Chondrocyte (in vitro differentiated cells): ENCODE measurements at regions not wholly inside any gene's neighbourhood (a gene's known extent, or its start where the extent isn't known, plus 50 kb on each side); places are given as distances from the start of the nearest gene placed in this dataset.
"Not testable (repeated sequence)": the region's sequence is repeated elsewhere in the genome, so short reads cannot be mapped to it uniquely, and the experiment has no call there.

Experiments
- DNase-seq: peaks from one replicate; pipeline ENCODE4 v3.0.0; 2021; ENCODE audit warnings: mixed read lengths, low spot score
- H3K27ac Mint-ChIP-seq: one replicate; pipeline ENCODE4 v1.8.0; 2021; ENCODE audit warnings: mild to moderate bottlenecking, moderate library complexity, mixed read lengths; ENCODE audit not compliant: unreplicated experiment
- H3K27me3 Mint-ChIP-seq: 2 replicates; pipeline ENCODE4 v1.8.0; 2021; ENCODE audit warnings: low read depth, mixed read lengths
- H3K36me3 Mint-ChIP-seq: 2 replicates; pipeline ENCODE4 v1.8.0; 2021; ENCODE audit warnings: low read depth, mixed read lengths
- H3K4me1 Mint-ChIP-seq: 2 replicates; pipeline ENCODE4 v1.8.0; 2021; ENCODE audit warnings: low read depth, mild to moderate bottlenecking, mixed read lengths
- H3K4me3 Mint-ChIP-seq: one replicate; pipeline ENCODE4 v1.8.0; 2021; ENCODE audit warnings: mild to moderate bottlenecking, moderate library complexity, mixed read lengths; ENCODE audit not compliant: unreplicated experiment
- H3K9me3 Mint-ChIP-seq: 2 replicates; pipeline ENCODE4 v1.8.0; 2021; ENCODE audit warnings: low read depth, mixed read lengths
- TF ChIP-seq, protein P1 (sequence below): fragments of 200-600 bp; sonication (generic); IDR thresholded peaks from 2 replicates; pipeline ENCODE4 v1.5.0; 2021; ENCODE audit warnings: antibody characterized with exemption, mild to moderate bottlenecking, moderate library complexity

DNA sequence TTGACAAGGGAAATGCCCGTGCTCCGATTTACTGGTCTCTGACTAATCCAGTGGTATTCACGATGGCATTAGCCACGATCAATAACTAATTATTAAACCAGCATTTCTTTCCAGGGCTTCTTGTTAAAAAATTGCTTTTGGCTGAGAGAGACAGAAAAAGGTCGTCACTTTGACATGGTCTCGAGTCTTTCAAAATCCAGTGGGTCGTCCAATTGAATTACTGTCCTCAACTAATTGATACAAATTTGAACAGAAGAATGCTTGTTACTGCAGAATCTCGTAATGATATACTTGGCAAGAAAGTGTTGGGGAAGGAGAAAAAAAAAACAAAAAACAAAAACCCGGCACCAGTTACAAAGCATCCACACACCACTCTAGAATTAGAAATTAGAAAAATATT lies 318.4 kb downstream of the NR2F2 start:
- Mint-ChIP-seq H3K27me3 (peaks cover 1% of the 10 kb centered on the region), H3K4me1 (no peaks in the 10 kb centered on the region), H3K27ac (no peak overlapping the region), H3K36me3 (no peaks in the 10 kb centered on the region), H3K4me3 (no peak overlapping the region), H3K9me3 (no peaks in the 10 kb centered on the region)
- TF ChIP-seq, protein P1, sequence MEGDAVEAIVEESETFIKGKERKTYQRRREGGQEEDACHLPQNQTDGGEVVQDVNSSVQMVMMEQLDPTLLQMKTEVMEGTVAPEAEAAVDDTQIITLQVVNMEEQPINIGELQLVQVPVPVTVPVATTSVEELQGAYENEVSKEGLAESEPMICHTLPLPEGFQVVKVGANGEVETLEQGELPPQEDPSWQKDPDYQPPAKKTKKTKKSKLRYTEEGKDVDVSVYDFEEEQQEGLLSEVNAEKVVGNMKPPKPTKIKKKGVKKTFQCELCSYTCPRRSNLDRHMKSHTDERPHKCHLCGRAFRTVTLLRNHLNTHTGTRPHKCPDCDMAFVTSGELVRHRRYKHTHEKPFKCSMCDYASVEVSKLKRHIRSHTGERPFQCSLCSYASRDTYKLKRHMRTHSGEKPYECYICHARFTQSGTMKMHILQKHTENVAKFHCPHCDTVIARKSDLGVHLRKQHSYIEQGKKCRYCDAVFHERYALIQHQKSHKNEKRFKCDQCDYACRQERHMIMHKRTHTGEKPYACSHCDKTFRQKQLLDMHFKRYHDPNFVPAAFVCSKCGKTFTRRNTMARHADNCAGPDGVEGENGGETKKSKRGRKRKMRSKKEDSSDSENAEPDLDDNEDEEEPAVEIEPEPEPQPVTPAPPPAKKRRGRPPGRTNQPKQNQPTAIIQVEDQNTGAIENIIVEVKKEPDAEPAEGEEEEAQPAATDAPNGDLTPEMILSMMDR: no peak
- DNase-seq: no peak

DNA sequence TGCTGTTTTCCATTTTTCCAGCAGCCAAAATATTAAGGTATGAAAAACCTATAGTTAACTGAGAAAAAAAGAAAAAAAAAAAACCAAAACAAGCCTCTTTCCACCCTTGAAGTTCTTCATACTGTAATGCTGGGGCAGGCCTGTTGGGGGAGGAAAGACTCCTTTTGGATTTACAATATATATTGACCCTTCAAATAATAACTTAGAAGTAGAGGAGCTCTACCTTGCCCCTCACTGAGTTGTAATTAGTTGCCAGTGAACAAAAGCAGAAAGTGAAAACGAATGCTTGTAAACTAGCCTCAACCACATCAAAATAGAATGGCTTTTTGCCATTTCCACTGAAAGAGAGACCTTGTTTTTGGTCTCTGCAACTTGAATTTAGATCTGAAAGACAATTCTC lies 326.6 kb downstream of the NR2F2 start:
- TF ChIP-seq, protein P1: no peak
- DNase-seq: no peak
- H3K9me3 Mint-ChIP-seq: no peaks in the 10 kb centered on the region

DNA sequence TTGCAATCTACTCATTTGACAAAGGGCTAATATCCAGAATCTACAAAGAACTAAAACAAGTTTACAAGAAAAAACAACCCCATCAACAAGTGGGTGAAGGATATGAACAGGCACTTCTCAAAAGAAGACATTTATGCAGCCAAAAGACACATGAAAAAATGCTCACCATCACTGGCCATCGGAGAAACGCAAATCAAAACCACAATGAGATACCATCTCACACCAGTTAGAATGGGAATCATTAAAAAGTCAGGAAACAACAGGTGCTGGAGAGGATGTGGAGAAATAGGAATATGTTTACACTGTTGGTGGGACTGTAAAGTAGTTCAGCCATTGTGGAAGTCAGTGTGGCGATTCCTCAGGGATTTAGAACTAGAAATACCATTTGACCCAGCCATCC lies 336.5 kb downstream of the NR2F2 start:
- H3K27me3 Mint-ChIP-seq, H3K27ac Mint-ChIP-seq, H3K9me3 Mint-ChIP-seq, H3K36me3 Mint-ChIP-seq, H3K4me1 Mint-ChIP-seq, DNase-seq, H3K4me3 Mint-ChIP-seq: not testable (repeated sequence)

More for the DNA sequence above, 326.6 kb downstream of the NR2F2 start:
- H3K4me3 Mint-ChIP-seq: no peak overlapping the region
- H3K4me1 Mint-ChIP-seq: no peaks in the 10 kb centered on the region
- H3K27me3 Mint-ChIP-seq: no peaks in the 10 kb centered on the region
- no peaks in the 10 kb centered on the region for H3K36me3 Mint-ChIP-seq
- H3K27ac Mint-ChIP-seq: no peak overlapping the region

DNA sequence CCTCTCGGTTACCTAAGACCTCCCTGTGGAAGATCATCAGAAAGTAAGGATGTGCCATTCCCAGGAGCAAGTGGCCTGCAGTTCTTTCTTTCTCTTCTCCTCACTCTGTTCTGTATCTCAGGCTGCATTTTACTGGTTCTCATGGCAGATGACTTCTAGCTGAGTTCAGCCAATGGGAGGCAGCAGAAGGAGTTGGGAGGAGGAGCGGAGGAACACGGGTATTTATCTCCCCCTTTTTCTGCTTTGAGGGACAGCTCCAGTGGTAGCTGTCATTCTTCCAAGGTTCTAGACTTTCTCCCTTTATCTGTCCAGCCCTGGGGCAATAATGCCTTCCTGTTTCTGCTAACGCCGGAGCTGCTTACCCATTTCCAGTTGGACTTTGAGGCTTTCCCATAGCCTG lies 339.9 kb downstream of the NR2F2 start:
- Mint-ChIP-seq H3K27ac (no peak overlapping the region), H3K27me3 (no peaks in the 10 kb centered on the region), H3K36me3 (no peaks in the 10 kb centered on the region), H3K9me3 (peaks cover 4% of the 10 kb centered on the region), H3K4me3 (no peak overlapping the region), H3K4me1 (no peaks in the 10 kb centered on the region)
- TF ChIP-seq, protein P1: no peak
- no peak for DNase-seq

DNA sequence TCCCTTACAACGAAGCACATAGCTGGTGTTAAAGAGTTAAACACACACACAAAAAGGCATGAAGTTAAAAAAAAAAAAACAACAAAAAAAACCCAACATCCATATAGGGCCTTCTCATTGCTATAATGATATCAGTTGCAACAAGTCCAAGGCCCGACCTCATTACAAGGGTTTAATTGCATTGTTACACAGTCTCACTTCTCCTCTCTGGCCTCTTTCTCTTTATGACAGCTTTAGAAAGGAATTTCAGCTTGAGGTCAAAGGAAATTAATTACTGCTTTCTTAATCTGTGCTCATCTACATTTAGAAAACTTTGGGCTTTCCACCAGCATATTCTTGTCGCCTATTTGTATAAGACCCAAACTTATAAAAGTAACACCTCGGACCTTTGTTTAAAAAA lies 342.1 kb downstream of the NR2F2 start:
- Mint-ChIP-seq H3K4me3 (no peak overlapping the region), H3K9me3 (no peaks in the 10 kb centered on the region), H3K4me1 (no peaks in the 10 kb centered on the region), H3K27me3 (no peaks in the 10 kb centered on the region), H3K27ac (no peak overlapping the region), H3K36me3 (no peaks in the 10 kb centered on the region)
- TF ChIP-seq, protein P1: no peak
- no peak for DNase-seq

DNA sequence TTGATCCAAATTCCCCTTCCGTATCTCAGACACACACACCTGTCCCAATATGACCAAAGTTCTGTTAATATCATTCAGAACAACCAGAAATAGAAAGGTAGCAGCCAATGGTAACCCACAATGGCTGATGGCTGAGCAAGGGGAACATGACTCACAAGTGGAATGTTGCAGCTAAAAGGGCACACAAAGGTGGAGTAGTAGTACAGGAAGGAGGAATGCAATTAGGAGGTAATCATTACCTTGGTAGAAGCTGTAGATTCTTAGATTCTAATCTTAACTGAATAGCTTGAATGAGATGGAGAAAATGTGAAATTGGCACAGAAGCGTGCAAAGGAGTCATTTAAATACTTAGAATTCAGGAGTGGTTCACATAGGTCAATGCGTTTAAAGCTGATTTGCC lies 347.9 kb downstream of the NR2F2 start:
- peaks cover 3% of the 10 kb centered on the region for H3K9me3 Mint-ChIP-seq
- no peak overlapping the region for H3K27ac Mint-ChIP-seq
- no peaks in the 10 kb centered on the region for H3K27me3 Mint-ChIP-seq
- no peak overlapping the region for H3K4me3 Mint-ChIP-seq
- no peak for DNase-seq
- TF ChIP-seq, protein P1: no peak
- no peaks in the 10 kb centered on the region for H3K36me3 Mint-ChIP-seq
- no peaks in the 10 kb centered on the region for H3K4me1 Mint-ChIP-seq
